ENCODE measurements at regions not wholly inside any gene's neighbourhood (a gene's known extent, or its start where the extent isn't known, plus 50 kb on each side); places are given as distances from the start of the nearest gene placed in this dataset.

DNA sequence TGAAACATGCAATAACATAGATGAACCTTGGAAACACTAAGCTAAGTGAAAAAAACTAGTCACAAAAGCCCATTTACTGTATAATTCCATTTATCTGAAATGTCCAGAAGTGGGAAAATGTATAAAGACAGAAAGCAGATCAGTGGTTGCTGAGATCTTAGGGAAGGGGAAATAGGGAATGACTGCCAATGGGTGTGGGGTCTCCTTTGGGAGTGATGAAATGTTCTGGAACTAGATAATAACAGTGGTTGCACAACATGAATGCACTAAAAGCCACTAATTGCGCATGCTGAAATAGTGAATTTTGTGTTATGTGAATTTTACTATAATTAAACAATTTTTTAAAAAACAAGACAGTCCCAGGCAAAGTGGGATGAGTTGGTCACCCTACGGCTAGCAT, 472.8 kb downstream of the CCDC171 start:
- no peak for DNase-seq (ENCODE audit: low read depth in 2 of 2, low spot score in 1 of 2)

DNA sequence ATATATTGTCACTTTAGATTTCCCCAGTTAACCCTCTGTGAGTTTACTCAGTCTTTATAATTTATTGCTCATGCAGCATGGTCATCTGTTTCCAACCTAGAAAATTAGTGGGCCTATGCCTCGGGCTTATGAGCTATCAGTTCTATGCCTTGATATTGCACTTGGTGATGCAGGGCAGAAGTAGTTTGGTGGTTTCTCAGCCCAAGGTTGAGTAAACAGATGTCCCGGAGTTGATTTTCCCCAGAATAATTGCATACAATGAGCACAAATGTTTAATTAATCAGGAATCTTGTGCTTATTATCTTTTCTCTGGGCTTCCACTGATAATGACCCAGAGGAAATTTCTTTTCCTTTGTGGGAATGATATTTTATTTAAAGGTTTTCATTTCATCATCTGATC, 474.0 kb downstream of the CCDC171 start:
- no peak for DNase-seq (ENCODE audit: low read depth in 2 of 2, low spot score in 1 of 2)

DNA sequence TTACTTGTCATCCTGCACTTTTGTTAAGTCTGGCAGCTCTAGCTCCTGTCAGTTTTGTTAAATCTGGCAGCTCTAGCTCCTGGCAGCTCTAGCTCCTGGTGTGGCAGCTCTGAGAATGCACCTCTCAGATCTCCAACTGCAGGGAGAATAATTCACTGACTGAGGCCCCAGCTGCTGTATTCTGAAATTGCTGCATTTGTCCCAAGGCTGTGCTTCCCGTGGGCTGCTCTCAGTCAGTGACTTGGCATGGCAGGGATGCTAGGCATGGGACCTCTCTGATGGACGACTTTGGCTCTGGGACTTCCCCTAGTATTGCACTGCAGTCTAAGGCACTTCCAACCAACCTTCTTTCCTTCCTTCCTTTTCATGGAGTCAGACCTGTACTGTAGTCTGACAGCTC, 475.7 kb downstream of the CCDC171 start:
- no peak for DNase-seq (ENCODE audit: low read depth in 2 of 2, low spot score in 1 of 2)

DNA sequence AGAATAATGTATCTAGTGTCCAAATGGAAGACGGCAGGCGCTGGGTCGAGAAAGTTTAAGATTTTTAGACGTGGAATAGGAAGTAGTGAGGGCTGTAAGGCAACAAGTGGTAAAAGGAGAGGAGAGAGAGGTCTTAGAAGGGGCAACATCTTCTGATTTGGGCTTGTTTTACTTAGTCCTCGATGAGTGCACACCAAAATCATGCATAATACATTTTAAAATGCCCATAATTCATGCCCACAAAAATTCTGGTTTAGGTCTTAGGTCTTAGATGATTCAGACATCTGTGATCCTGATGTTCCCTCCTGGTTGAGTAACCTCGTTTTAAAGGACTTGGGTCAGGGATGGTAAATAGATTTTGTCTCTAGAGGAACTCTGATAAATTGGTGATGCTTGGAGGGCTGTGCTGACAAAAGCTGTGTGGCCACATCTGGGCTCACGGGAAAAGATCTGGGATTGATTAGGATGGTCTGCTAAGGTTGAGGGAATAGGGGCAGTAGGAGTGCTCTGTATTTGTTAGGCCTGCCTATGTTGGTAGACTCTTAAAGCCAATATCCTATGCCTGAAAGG, 476.3 kb downstream of the CCDC171 start:
- DNase-seq (ENCODE audit: low read depth in 2 of 2, low spot score in 1 of 2), result no peak

DNA sequence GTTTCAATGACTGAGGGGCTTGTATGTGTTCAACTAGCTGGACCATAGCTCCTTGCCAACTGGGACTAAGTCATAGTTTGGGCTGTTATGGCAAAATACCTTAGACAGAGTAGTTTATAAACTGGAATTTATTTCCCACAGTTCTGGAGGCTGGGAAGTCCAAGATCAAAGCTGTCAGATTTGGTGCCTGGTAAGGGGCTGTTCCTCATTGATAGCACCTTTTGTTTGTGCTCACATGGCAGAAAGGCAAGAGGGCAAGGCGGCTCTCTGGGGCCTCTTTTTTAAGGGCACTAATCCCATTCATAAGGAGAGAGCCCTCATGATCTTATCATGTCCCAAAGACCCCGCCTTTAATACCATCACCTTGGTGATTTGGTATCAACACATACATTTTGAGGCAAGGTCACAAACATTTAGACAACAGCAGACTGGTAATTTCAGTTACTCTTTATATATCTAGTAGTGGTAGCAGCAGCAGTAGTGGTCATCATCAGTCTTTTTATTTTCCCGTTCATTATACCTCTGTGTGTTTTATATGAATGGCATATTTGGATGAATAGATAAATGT, 477.0 kb downstream of the CCDC171 start:
- no peak for DNase-seq (ENCODE audit: low read depth in 2 of 2, low spot score in 1 of 2)

DNA sequence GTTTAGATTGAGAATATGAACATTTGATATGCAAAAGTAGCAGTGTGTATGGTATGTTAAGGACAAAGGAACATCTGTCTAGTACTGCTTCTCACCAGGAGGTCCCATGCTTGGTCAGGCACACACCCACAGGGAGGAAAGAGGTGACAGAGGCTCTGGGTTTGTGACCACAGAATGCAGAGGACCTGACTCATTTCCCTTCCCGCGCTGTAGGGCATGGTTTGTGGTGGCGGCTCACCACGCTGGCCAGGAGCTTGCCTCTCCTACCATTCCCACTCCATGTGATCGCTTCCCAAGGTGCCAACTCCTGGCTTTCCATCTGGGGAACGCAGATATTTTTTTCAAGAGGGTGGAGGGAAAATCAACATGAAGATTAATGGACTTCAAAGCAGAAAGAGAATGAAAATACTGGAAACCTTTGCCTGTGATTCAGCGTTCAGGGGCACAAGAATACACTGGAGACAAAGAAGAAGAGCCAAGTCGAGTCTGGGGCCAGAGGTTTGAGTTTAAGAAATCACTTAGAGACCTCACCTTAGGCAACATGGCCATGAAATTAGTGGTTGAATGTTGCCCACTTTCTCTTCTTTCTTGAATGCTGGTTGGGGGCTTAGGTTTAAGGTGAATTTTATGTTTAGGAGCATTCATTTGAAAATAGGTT, 477.8 kb downstream of the CCDC171 start:
- DNase-seq (ENCODE audit: low read depth in 2 of 2, low spot score in 1 of 2), result no peak

DNA sequence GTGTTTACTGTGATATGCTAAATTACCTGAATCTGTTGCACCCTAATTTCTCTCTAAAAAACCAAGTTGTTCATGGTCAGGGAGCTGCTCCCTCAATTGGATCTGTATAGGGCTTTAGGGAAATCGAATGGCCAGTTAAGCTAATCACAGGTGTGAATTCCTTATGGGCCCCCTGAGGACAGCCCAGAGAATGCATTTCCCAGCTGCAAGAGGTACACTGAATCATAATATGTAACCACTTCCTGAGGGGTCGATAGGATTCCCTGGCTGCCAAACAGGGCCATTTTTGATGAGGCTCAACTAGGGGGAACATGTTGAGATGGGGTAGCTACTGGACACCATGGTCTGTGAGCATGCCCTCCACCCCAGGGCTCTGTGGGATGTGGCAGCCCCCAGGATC, 478.6 kb downstream of the CCDC171 start:
- no peak for DNase-seq (ENCODE audit: low read depth in 2 of 2, low spot score in 1 of 2)

DNA sequence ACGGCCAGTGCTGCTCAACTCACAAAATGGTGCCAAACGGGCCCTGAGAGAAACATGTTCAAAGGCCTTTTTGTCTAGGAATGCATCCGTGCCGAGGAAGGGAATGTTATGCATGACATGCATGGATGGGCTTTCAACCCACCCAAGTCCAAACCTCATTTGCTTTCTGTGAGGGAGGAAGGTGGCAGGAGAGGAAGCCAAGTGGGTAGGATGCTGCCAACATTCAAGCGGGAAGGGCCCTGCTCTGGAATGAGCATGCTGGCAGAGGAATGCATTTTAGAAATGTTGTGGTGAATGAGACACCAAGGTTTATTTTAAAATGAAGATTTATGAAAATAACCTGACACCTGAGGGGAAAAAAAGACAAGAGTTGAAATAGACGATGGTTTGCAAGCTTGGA, 479.1 kb downstream of the CCDC171 start:
- DNase-seq (ENCODE audit: low read depth in 2 of 2, low spot score in 1 of 2), result no peak

DNA sequence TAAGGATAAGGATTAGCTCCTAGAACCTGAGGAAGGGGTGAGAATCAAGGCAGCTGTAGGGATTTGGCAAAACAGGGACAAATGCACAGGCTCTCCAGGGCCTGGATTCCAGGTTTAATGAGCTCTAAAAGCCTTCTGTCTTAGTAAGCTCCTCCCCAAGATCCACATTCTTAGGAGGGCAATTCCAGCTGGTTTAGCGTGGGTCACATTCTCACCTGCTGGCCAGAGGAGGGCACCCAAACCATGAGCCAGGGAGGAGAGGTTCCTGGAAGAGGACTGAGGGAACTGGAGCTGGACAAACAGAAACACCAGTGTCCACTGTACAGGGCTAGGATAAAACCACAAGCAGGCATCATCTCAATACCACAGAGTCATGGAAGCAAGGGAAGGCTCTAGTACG, 480.0 kb downstream of the CCDC171 start:
- no peak for DNase-seq (ENCODE audit: low read depth in 2 of 2, low spot score in 1 of 2)

DNA sequence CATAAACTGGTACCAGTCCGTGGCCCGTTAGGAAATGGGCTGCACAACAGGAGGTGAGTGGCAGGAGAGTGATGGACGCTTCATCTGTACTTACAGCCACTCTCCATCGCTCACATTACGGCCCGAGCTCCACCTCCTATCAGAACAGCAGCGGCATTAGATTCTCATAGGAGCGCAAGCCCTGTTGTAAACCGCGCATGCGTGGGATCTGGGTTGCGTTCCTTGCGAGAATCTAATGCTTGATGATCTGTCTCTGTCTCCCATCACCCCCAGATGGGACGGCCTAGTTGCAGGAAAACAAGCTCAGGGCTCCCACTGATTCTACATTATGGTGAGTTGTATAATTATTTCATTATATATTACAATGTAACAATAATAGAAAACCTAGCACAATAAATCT, 480.4 kb downstream of the CCDC171 start:
- DNase-seq (ENCODE audit: low read depth in 2 of 2, low spot score in 1 of 2), result no peak

DNA sequence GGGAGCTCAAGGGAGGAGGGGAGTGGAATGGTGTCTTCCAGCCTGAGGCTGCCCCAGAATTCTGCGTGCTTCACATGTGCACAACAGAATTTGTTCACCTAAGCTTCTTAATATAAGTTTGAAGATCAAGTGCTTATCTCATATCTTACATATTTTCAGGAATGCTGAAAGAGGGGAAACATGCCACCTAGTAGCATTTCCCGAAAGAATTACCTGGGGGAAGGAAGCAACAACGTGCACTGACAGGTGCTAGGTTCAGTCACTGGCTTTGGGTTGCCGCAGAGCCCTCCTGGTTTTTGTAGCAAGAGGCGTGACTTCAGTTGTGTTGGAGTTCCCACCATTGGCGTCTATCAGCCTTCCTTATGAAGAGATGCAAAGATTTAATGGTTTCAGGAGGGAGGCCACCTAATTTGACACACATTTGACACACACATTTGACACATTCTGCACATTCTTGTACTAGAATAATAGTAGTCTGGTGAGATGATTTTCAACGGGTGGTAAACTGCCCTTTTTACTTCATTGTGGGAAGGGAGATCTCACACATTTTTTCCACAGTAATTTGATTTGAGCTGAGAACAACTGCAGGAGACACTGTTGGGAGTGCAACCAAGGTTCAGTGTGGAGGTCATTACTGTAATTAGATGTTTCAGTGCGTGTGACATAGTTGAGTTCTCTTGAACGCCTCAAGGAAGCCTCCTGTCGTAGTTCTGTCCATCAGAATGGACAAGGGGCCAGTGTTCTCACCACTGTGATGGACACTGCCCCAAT, 481.3 kb downstream of the CCDC171 start:
- DNase-seq (ENCODE audit: low read depth in 2 of 2, low spot score in 1 of 2), result no peak

DNA sequence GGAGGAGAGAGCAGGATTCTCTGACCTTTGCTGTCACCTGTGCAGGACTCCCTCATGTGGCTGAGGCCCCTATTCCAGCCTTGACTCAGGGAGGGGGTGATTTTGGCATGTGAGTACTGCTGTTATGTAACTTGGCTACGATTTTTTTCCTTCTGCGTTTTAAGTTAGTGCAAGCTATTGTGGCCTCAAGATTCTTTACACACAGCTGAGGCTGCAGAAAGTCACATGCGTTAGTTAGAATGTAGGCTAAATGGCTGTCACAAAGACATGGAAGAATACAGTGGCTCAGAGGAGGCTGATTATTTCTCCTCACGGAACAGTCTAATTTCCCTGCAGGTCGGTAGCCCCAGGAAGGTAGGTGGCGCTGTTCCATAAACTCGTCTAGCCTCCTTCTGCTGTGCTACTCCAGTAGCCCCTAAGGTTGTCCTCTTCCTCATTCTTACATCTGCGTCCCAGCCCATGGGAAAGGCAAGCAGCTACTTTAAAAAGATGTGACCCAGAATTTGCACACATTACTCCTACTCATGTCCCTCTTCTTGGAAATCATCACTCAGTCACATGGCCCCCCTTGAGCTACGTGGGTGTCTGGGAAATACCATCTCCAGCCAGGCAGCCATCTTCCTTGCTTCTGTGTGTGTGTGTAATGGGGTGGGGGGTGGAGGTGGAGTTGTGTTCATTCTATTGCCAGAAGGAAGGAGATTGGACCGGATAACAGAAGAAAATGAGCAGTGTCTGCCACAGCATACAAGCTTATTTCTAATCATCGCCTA, 486.6 kb downstream of the CCDC171 start:
- DNase-seq (ENCODE audit: low read depth in 2 of 2, low spot score in 1 of 2), result no peak

DNA sequence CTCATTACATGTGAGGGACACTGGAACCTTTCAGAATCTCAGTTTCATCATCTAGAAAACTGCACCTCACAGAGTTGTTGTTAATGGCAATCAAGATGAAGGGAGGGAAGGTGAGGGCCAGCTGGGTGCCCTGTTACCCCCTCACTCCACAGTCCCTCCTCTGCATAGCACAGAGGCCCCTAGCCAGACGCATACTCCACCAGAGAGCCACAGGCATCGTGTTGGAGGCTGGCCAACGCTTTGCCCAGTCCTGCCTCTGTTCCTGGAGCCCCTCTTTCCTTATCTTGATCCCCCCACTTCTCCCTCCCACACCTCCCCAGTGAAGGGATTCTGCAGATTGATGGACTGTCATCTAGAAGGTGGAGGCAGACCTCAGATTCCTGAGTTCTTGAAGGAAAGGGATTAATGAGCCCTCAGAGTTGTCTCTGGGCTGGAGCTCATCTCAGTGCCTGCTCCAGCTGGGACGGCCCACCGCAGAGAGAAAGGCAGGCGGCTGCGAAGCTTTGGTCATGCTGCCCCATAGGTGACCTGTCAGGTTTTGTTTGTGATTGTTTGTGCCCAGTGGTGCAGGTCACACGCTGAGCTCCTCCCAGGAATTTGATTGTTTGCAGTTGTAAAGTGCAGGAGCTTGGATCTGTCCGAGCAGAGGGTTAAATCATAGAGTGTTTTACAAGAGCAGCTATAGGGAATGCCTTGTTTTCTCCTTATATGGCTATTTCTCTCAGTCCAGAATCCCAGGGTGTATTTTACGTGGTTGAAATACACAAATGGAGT, 487.3 kb downstream of the CCDC171 start:
- DNase-seq (ENCODE audit: low read depth in 2 of 2, low spot score in 1 of 2), result no peak

DNA sequence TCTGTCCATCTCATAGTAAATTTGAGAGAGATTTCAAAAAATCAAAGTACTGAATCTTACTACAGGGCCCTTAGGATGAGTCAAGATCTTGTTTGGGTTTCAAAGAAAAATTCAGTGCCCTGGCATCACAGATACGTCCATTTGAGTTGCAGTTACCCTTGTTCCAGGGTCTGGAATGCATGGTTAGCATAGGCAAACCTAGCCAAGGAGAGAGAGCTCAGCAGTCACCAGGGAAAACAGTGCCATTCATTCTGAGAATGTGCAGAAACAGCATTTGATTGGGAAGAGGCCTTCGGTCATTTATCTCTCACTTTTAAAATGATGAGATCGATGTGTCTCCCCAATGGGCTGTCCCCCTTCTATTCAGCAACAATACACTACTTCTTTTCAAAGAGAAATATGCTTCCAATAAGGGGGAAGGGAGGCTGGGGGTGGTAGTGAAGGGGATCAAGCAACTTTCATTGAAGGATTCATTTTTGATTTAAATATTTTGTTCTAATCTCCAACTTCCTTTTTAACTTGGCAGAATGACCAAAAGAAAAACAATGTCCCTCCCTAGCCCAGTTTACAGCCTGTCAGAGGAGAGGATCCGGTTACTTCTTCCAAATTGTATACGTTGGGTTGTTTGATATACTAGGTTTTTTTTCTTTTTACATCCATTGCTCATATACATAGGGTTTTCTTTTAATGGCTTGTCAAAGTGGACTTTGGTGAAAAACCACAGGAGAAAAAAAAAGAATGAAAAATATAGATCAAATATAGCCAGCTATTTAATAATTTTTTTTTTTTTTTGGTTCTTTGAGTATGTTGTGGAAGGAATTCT, 491.1 kb downstream of the CCDC171 start:
- no peak for DNase-seq (ENCODE audit: low read depth in 2 of 2, low spot score in 1 of 2)

DNA sequence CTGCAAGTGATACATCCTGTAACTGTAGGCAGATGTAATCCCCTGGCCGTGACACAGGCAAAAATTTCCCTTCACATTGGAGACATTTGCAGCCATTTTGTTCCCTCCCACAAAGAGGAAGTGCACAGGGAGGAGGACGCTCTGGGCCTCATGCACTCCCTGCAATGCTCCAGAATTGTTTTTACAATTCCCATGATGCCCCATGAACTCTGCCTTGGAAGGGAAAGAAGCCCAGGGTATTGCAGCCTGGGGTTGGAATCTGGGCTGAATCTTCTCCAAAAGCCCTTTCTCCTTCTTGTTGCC, 491.7 kb downstream of the CCDC171 start:
- DNase-seq (ENCODE audit: low read depth in 2 of 2, low spot score in 1 of 2), result no peak

DNA sequence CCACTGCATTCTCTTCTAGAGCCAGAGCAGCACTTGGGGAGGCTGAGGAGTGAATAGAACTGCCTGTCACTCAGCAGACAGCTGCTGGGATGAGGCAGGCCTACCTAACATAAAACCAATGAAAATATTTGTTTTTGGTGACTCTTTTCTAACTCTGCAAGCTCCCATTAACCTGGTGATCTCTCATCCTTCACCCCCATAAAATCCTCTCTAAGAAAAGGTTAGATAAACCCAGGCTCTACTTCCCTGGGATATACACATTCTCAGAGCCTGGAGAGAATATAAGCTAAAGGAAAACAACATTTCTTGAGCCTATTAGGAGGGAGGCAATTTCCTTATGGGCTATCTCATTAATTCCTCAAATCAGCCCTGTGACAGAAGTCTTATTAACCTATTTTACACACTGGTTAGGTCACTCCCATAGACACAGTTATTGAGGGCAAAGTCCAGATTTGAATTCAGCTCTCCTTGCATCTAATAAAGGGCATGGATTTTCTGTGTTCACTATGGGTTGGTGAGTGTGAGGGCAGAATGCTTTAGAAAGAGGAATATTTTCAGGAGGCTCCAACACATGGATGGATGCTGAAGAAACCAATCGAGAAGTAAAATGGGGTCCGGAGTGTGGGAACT, 492.9 kb downstream of the CCDC171 start:
- DNase-seq (ENCODE audit: low read depth in 2 of 2, low spot score in 1 of 2), result no peak

DNA sequence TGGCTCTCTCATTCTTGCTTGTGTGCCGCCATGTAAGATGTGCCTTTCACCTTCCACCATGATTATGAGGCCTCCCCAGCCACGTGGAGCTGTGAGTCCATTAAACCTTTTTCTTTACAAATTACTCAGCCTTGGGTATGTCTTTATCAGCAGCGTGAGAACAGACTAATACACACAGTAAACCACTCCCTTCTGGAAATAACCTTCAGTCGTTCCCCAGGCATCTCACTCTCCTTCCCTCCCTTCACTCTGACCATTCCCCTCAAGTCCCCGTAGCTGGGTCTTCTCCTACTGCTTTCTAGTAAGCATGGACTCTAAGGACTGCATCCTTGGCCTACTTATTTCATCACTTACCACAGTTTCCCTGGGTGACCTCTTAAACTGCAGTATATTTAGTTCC, 493.9 kb downstream of the CCDC171 start:
- DNase-seq (ENCODE audit: low read depth in 2 of 2, low spot score in 1 of 2), result no peak

DNA sequence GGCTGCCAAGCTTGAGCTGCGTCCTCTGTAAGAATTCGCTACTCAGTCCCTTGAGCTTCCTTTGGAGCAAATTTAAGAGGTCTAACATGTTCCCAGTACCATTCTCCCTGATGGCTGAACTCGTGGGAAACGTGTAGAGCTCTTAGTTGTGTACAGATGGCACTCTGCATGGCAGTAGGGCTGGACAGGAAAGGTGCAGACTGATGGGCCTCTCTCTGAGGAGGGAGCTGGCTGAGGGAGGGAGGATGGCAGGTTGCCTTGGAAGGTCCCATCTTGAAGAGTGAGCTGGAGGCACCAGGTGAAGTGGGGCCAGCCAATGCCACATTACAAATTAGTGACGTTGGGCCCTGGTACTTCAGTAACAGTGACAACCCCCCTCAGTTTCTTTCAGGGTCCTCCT, 495.3 kb downstream of the CCDC171 start:
- DNase-seq (ENCODE audit: low read depth in 2 of 2, low spot score in 1 of 2), result no peak

DNA sequence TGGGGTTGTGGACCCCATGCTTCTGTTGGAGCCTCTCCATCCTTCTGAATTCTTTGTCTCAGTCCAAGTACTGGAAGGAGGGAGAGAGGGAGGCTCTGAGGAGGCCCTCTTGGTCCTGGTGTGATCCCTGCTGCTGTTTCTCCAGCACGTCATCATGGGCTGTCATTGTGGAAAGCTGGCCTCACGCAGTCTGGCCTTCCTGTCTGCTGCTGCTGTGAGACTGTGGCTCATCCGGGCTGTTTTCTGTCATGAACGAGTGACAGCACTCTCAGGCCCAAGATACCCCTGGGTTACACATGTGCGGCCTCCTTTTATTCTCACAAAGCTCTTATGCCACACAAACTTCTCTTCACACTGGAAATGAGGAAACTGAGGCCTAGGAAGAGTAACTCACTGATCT, 499.3 kb downstream of the CCDC171 start:
- DNase-seq (ENCODE audit: low read depth in 2 of 2, low spot score in 1 of 2), result no peak

Measured in stimulated activated CD8-positive, alpha-beta memory T cell treated with anti-CD3 and anti-CD28 coated beads, Interleukin-4, amount 100 ng/mL, for 4 hours (primary cell).